Kidney tubule cell (primary cell): ENCODE measurements at regions not wholly inside any gene's neighbourhood (a gene's known extent, or its start where the extent isn't known, plus 50 kb on each side); places are given as distances from the start of the nearest gene placed in this dataset.

Source experiments
- DNase-seq: peaks from one replicate; pipeline ENCODE4 v3.0.0-alpha.2; 2018; ENCODE audit warnings: low spot score

DNA sequence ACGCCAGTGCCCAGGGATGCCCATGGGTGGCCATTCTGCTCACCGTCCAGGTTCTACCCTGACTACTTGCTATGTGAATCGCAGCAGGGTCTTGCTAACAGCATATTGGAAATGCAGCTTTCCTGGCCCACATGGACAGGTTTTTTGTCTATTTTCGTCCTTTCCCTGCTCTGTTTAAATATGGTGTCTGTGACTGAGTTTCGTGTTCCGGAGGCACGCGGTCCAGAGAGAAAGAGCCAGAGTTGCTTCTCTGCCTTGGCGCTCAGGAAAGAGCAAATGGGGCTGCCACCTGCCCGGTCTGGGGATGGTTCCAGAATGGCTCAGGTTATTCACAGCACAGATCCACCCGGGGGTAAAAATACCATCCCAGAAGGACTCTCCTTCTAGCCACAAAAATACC lies 456.2 kb downstream of the BCL11A start:
- no peak for DNase-seq

DNA sequence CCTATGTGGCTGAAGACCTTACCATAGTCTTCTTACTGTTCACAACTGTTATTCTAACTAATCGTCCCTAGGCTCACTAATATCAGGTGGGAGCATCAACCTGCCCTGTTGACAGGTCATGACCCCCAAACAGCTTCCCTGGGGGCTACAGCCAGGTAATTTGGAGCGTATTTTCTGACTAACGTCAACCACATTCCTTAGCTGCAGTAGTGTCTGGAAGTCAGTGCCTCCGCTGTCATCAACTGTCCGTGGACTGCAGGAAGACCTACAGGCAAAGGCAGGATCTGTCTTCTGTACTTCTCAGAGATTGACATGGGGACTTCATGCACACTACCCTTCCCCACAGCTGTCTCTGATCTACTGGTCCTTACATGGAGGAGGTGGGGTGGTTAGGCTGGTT lies 456.9 kb downstream of the BCL11A start:
- no peak for DNase-seq

DNA sequence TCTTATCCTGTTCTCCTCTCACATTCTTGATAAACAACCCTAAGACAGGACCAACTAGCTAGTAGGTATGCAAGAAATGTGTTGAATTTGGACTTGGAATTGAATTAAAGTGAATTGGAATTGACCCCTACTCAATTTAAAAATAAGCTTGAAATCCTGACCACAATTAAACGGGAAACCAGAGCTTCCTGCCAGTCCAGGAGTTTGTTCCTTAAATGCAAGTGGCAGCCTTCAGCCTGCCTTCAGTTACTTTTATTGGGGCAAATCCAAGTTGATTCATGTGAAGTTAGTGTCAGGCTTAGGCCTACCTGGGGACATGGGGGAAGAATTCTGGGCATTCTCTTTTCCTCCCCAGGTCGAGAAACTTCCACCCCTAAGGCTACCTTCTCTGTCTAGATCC lies 457.6 kb downstream of the BCL11A start:
- DNase-seq = no peak

DNA sequence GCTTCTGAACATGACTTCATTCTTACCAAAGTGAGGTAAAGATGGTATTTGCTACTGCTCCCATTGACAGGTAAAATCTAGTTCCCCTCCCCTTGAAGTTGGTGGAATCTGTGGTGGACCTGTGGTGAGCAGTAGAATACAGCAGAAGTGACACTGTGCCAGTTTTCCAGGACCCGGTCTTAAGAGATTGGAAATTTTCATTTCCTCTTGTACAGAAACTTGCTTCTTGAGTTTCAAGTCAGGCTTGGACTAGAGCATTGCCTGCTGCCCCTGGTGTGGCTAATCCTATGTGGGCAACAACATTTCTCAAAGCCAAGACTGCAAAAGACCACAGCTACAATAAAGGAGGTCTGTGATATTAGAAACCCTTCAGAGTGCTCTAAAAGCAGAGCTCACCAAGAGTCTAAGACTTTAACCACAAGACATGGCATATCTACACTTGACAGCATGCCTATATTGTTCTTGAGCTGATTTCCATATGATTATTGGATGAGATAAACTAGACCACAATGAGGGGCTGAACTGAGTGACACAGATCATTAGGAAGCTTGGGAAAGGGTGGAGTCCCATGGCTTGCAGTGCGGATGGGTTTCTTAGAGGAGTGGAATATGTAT lies 458.1 kb downstream of the BCL11A start:
- no peak for DNase-seq

DNA sequence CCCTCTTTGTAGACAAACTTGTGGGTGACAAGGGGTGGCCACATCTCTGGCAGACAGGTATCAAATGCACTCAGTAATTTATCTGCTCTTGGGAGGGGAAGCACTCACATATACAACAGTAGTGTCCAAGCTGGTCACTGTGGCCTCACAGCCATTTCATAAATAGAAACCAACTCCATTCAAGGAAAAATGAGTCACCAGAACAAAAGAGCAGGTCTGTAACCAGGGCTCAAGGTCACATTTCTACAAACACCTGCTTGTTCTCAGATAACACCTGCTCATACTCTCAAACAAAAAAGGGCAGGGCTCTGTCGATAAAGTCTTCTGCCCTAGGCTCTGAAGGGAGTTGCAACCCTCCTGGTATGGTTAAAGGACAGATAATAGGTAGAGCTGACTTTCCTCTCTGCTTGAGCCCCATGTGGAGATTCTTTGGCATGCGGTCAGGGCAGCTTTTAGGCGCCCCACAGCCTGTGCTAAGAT lies 459.0 kb downstream of the BCL11A start:
- DNase-seq = peak; percentile 22

DNA sequence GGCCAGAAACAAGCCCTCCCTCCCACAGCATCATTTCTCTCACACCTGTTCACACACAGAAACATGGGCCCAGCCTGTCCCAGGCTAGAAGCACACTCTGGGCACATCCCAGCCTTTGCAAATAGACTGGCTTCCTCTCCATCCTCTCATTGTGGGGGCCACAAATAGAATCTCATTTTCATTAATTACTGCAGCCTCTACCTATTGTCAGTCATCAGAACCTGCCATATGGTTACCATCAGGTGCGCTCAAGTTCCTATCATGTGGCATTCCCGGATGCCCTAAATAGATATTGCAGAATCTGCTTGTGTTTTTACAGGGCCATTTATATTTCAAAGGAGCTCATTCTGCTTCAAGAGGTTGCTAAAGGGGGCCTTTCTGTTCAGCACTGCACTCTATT lies 460.7 kb downstream of the BCL11A start:
- no peak for DNase-seq

DNA sequence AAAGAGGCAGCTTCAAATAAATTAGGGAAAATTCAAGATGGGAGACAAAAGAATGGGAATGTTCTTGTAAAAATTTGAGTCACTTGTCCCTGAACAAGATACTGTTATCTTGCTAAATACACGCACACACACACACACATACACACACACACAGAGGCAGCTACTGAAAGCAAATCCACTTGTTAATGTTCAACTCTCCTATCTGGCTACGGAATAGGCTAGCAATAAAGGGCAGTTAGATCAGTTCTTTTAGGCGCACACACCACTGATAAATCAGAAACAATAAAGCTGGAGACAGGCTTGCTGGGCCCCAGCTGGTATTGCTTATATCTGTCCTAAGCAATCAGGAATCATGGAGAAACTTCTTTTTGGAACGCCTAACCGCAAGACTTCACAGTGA lies 461.6 kb downstream of the BCL11A start:
- peak; percentile 10 for DNase-seq

DNA sequence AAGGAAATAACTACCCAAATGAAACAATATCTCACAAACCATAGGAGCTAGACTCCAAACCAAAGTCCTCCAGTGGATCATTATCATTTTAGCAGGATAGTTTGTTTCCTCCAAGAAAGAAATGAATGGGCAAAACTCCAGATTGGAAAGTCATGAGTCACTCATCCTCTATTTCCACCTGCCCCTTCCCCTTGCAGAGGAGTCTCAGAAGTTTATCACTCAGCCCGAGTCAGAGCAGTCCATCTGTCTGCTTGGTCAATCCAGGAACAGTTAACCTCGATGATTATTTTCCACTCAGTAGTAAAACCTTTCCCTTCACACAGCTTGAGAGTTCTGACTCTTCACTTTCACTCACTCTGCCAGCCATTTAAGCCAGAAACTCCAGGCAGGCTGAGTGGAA lies 462.2 kb downstream of the BCL11A start:
- peak; percentile 45 for DNase-seq

DNA sequence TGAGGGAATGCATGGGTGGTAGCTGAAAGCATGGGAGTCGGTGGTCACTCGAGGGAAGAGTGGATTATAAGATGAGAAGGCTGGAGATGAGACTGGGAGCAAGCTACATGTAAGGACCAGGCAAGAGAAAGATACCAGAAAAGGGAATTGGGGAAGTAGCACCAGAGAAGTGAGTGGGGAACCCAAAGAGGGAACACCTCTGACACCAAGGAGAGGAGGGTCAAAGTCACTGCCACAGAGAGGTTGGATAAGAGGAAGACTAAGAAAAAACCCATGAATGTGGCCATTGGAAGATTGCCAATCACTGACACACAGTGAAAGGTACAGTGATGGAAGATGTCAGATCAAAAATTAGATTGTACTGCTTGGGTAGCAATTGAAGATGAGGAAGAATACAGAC lies 473.9 kb downstream of the BCL11A start:
- no peak for DNase-seq

DNA sequence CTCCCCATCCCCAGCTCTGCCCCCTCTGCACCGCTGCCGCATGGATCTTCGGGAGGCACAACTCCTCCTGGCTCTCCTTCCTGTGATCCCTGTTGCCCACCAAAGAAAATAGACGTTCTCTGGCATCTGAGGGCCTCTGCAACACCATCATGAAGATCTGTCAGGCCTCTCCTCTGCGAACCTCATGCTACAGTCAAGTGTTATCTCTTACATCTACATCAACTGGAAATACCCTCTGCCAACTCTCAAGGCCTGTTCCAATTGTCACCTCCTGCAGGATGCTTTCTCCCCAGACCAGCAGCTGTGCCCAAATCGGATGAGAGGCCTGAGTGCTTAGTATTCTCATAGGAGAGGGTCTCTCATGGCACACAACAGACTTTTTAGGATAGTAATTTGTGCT lies 478.4 kb downstream of the BCL11A start:
- no peak for DNase-seq

DNA sequence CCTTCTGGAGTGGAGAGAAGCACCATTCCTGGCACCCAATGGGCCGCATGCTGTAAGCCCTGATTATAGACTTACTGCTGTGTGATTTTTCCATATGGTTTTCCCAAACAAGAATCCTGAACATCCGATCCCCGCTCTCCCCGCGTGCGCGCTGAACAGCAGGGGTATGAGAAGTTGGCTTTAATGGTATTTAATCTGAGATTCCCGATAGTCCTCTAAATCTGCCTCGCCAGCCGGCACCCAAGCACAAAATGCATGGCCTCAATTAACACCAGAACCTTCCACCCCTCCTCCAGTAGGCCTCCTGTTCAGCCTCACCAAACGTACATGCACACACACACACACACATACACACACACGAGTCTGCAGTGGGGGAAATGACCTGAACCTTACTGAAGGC lies 480.3 kb downstream of the BCL11A start:
- no peak for DNase-seq

DNA sequence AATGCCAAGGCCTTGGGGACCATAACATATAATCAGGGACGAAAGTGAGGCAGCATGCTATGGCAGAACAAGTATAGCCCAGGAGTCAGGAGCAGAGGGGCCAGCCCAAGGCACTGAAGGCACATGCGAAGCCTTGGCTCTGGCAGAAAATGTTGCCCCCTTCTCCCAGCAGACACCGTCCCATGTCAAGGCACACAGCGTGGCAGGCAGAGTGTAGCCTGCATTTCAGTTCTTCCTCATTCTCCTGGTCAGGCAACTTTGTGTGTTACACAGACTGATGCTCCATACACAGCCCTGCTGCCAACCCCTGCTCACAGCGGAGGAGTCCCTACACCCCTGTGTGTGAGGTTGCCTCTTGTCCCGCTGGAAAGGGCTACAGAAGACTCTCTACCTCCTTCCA lies 480.8 kb downstream of the BCL11A start:
- DNase-seq = no peak

DNA sequence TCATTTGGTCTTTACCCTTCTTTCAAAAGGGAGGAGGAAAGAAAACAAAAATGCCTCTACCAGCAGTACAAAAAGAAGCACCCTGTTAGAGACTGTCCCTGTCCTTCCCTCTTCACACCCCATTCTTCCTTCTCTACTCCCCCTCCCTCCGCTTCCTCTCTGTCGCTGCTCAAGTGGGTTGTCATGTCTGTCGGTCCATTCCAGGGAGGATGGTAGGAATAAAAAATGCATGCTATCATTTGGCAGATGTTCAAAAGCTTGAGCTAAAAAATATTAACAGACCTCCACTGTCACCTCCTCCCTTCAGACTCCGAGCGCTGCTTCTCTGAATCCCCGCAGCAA lies 482.0 kb downstream of the BCL11A start:
- DNase-seq = no peak

DNA sequence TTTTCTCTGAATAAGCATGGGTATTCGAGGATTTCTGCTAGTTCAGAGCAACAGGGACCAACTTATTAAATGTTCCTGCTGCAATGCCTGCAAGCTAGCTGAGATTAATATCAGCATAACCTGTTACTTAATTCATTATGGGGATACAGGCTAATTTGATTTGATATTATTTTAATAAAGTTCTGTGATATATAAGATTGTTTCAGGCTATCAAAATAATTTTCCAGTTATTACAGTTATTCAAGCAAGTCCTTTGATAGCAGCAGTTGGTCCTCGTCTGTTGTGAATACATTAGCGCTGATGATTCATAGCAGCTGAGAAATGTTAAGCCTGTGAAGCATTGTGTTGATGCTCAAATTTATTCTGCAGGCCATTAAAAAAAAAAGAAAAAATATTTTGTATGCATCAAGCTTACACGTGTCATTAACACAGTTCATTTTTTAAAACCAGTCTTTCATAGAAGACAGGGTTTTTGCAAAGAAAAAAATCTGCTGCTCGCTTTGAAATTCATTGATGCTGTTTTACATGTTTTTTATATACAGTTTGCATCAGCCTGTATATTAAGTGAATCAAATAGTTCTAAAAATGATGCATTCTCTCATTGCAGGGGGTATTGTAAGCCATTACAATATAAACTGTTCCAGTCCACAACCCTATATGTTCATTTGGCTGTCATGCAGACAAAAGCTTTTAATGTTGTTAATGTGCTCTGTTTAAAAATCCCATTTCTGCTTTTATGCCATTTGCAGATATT lies 482.5 kb downstream of the BCL11A start:
- DNase-seq = no peak

DNA sequence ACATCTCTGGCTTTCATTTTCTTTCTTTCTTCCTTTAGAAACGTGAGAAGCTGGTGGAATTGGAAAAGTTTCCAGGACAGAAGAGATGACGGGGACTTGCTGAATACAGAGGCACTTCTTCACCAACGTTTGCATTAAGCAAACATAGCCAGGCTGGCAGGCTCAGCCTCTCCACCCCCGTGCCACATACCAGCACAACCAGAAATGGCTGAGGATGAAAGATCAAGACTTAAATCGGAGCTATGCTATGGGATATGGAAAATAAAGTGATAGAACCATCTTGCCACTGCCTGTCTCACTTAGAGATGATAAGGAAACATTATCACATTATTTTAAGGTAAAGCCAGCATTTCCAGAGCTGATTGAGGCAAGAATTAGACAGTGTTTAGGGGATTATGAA lies 483.3 kb downstream of the BCL11A start:
- no peak for DNase-seq

DNA sequence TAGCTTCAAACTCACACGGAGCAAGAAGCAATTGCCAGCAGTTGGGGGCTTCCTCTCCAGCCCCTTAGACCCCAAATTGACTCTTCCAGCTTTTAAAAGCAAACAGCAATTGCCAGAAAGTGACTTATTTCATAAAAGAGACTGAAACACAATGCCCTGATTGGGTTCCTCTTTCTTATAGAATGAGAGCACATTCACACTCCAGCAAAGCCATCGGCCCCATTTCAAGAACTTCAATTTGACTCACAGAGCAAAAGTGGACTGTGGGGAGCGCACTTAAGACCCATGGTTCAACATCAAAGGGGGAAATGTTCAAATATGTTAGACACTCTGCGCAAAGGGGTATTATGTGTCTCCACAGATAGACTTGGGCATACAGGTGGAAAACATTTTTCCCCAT lies 484.7 kb downstream of the BCL11A start:
- DNase-seq = no peak

DNA sequence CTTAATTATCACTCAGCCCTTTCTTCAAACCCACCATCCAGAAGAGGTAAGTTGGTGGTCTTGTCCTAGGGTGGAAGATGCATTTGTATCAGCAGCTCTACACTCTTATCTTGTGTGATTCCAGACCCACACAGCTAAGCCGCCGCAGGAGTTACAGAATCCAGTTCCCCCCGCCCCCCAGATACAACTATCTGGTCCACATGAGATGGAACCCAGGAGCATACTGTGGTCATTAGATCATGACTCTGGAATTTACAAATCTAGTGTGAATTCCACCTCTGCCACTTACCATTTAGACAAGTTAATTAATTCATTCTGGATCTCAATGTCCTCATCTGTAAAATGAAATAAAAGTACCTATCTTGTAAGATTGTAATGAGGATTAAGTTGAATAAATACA lies 486.4 kb downstream of the BCL11A start:
- DNase-seq = no peak

DNA sequence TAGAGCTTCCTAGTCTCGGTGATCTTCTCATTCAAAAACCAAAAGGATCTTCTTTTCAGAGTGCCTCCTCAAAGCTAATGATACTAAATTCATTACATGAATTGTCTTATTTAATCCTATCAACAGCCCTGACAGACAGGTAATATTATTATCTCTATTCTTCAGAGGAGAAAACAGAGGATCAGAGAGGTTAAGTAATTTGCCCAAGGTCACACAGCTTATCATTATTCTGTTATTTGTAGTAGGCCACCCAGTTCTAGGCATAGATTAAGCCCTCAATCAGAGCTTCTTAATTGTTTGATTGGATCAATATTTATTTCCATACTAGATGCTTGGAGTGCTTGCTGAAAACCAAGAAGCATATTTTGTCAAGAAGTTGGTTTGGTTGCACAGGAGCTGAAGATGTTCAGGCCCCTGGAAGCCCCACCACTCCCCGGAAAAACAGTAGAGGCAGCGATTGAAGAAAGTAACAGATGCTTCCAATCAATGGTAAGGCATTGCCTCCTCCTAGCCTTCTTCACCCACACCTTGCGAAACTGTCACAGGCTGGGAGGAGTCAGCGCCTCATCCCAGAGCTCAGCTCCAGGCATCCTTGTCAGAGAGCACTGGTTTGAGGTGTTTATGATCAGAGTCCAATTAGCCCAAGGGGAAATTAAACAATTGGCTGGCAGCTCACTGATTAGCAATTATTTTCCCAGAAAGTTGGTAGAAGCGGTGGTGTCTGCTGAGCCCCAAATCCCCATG lies 487.2 kb downstream of the BCL11A start:
- DNase-seq = no peak

DNA sequence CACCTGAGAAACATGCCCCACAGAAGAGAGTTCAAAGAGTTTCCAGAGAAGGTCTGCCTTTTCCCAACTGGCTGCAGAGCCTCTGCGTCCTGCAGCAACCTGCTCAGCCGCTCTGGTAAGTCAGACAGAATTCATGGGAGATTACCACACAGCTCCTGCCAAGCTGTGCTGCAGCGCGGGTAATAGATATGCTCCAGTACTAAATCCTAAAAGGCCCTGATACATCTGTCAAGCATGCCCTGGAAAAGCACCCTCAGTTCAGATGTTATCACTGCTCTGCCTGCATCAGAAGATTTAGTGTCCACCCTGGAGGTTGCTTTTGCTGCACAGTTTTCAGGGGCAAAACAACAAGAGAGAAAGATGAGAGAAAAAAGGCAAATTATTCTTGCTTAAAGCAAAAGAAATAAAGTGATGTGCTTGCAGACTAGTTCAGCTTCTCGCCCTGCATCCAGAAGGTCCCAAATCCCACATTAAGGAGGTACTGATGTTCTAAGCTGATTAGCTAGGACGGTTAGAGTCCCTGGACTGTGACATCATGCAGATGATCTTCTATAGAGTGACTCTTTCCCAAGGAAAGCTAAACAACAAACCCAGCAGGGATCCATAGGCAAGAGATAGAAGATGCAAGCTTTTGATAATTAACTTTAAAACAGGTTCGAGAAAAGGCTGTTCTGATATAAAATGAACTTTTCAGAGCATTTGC lies 488.6 kb downstream of the BCL11A start:
- DNase-seq = no peak

DNA sequence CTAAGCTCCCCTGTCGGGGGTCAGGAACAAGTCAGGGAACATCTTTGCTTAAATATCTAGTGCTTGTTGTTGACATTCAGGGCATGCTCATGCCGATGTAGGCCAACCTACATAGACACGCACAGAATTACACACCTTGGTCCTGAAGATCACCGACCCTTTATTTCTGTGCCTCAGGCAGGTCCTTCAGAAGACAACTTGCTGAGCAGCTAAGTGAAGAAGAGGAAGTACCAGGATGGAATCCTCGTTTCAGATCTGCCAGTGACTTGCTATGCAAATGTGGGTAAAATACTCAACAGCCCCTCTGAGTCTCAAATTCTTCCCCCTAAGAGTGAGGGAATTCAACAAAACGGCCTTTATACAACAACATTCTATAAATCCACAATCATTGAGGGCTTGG lies 494.7 kb downstream of the BCL11A start:
- no peak for DNase-seq

DNA sequence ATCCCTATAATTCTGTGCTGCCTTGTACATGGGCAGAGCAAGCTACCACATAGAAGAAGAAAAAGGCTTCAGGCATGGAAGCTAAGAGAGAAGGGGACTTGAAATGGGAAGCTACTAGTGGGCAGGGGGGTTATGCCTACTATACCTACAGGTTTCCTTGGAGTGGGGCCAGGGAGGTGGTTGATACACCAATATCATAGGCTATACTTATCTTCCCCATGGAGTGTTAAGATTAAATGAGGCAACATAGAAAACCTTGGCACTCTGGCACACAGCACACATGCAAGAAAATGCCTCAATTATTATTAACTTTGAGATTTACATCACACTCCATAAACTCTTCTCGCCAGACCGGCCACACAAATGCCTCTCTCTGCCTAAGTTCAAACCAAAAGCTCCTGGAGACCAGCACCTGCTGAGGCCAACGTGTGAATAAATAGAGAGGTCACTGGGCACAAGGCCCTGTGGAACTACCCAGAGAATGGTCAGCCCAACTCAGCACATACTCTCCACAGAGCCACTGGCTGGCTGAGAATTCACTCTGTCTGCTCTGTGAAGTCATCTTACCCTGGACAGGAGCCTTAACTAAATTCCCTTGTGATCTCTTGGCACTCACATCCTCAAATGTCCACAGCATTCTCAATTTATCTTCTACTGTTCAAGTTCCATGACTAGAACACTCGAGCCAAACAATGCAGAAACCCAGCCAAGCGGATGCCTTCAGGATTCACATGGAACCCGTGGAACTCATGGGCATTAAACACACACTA lies 498.7 kb downstream of the BCL11A start:
- DNase-seq = no peak

DNA sequence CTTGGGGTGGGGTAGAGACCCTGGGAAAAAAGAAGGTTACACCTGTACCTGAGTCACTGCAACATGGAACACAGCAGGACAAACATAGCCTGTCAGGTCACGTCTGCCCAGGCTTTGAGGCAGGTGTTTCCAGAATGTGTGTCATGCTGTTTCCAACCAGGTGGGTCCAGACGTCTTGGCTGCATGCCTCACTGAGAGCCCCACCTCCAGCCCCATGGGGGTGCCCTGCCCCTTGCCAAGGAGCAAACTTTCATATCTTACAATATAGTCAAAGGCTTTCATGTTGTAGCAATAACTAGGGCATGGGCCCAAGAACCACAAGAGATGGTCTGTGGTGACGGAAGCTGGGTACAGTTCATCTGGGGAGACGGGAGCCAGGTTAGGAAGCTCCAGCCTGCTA lies 499.7 kb downstream of the BCL11A start:
- no peak for DNase-seq
